ENCODE measurements at regions not wholly inside any gene's neighbourhood (a gene's known extent, or its start where the extent isn't known, plus 50 kb on each side); places are given as distances from the start of the nearest gene placed in this dataset.
"Not testable (repeated sequence)": the region's sequence is repeated elsewhere in the genome, so short reads cannot be mapped to it uniquely, and the experiment has no call there.

- not testable (repeated sequence) for DNase-seq
Measured at GRCh38 chr1:185538309-185538898, 195.8 kb upstream of the HMCN1 start.

GRCh38 chr1:185537596-185537995 lies 196.6 kb upstream of the HMCN1 start:
- DNase-seq: no peak

GRCh38 chr1:185536165-185536920 lies 197.8 kb upstream of the HMCN1 start:
- DNase-seq: no peak

- no peak for DNase-seq
Measured at GRCh38 chr1:185535621-185536020, 198.6 kb upstream of the HMCN1 start.

- peak; percentile 4 for DNase-seq
Measured at GRCh38 chr1:185534801-185535200, 199.4 kb upstream of the HMCN1 start.

- DNase-seq: no peak
Measured at GRCh38 chr1:185533596-185533995, 200.6 kb upstream of the HMCN1 start.

GRCh38 chr1:185532856-185533255 lies 201.3 kb upstream of the HMCN1 start:
- DNase-seq: no peak

GRCh38 chr1:185531838-185532237 lies 202.4 kb upstream of the HMCN1 start:
- no peak for DNase-seq

- no peak for DNase-seq
Measured at GRCh38 chr1:185530215-185530614, 204.0 kb upstream of the HMCN1 start.

GRCh38 chr1:185529673-185530072 lies 204.5 kb upstream of the HMCN1 start:
- no peak for DNase-seq

GRCh38 chr1:185528084-185528676 lies 206.0 kb upstream of the HMCN1 start:
- no peak for DNase-seq

GRCh38 chr1:185526344-185527307 lies 207.6 kb upstream of the HMCN1 start:
- no peak for DNase-seq

- DNase-seq: no peak
Measured at GRCh38 chr1:185520188-185520920, 203.3 kb upstream of the IVNS1ABP start.

GRCh38 chr1:185517808-185518419 lies 200.9 kb upstream of the IVNS1ABP start:
- no peak for DNase-seq

- DNase-seq: not testable (repeated sequence)
Measured at GRCh38 chr1:185517301-185517700, 200.3 kb upstream of the IVNS1ABP start.

GRCh38 chr1:185515696-185516095 lies 198.7 kb upstream of the IVNS1ABP start:
- DNase-seq: no peak

GRCh38 chr1:185514311-185514710 lies 197.3 kb upstream of the IVNS1ABP start:
- no peak for DNase-seq

GRCh38 chr1:185512442-185512841 lies 195.4 kb upstream of the IVNS1ABP start:
- DNase-seq: no peak

GRCh38 chr1:185501099-185501498 lies 184.1 kb upstream of the IVNS1ABP start:
- no peak for DNase-seq

GRCh38 chr1:185500001-185500626 lies 183.1 kb upstream of the IVNS1ABP start:
- DNase-seq: no peak

- DNase-seq: no peak
Measured at GRCh38 chr1:185498207-185498606, 181.2 kb upstream of the IVNS1ABP start.
